H1 (cell line): ENCODE measurements at regions not wholly inside any gene's neighbourhood (a gene's known extent, or its start where the extent isn't known, plus 50 kb on each side); places are given as distances from the start of the nearest gene placed in this dataset.

ENCODE experiments used
- KDM4A ChIP-seq: IDR thresholded peaks from one replicate; pipeline ENCODE4 v1.7.1; 2012; ENCODE audit warnings: low read depth, mild to moderate bottlenecking, moderate library complexity, low read length, inconsistent platforms; ENCODE audit not compliant: severe bottlenecking
- RFX5 ChIP-seq: IDR thresholded peaks from 2 replicates; pipeline ENCODE4 v1.6.1; 2011; ENCODE audit warnings: low read depth, low read length, improper control_type of control experiment, borderline replicate concordance

GRCh38 chr12:78269620-78270019 lies 438.9 kb downstream of the NAV3 start (continued):
- TF ChIP-seq RFX5 (no peak), KDM4A (no peak)
